Activated naive CD4-positive, alpha-beta T cell treated with anti-CD3 and anti-CD28 coated beads for 36 hours (primary cell): ENCODE measurements at regions not wholly inside any gene's neighbourhood (a gene's known extent, or its start where the extent isn't known, plus 50 kb on each side); places are given as distances from the start of the nearest gene placed in this dataset.
A peak's percentile ranks its signal among the peaks of the same experiment; 100 is the strongest.

ENCODE experiments used
- CTCF ChIA-PET: fragments of 350-600 bp; sonication (Branson Sonifier 250); formaldehyde crosslinking; loops from one replicate; lab custom pipeline; 2021; ENCODE audit warnings: antibody characterized with exemption; lab: Charles Lee
- DNase-seq: peaks from one replicate; pipeline ENCODE4 v3.0.0-alpha.2; 2020
- H3K27ac Mint-ChIP-seq: one replicate; pipeline ENCODE4 v1.8.0; 2021; ENCODE audit warnings: mild to moderate bottlenecking, mixed read lengths
- H3K27me3 Mint-ChIP-seq: one replicate; pipeline ENCODE4 v1.8.0; 2021; ENCODE audit warnings: low read depth, mixed read lengths
- H3K36me3 Mint-ChIP-seq: one replicate; pipeline ENCODE4 v1.8.0; 2021; ENCODE audit warnings: low read depth, mixed read lengths
- H3K4me1 Mint-ChIP-seq: one replicate; pipeline ENCODE4 v1.8.0; 2021; ENCODE audit warnings: low read depth, mixed read lengths
- H3K4me3 Mint-ChIP-seq: one replicate; pipeline ENCODE4 v1.8.0; 2021; ENCODE audit warnings: mild to moderate bottlenecking, moderate library complexity, mixed read lengths
- H3K9me3 Mint-ChIP-seq: one replicate; pipeline ENCODE4 v1.8.0; 2021; ENCODE audit warnings: mixed read lengths
- intact Hi-C: fragments of 100-400 bp; cut with micrococcal nuclease; formaldehyde crosslinking; loops from one replicate; pipeline ENCODE4 v1.15.1; 2023

DNA sequence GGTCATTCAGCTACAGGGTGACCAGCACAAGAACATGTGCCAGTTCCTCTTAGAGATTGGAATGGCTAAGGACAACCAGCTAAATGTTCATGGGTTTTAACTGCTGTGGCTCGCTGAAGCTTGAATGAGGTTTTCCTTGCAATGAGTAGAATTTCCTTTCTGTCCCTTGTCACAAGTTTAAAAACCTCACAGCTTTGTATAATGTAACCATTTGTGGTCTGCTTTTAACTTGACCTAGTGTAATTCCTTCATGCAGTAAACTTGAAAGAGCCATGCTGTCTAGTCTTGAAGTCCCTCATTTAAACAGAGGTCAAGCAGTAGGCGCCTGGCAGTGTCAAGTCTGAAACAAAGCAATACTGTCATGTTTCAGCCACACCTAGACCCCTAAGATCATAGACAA lies 181.3 kb upstream of the DMRT1 start:
- Mint-ChIP-seq H3K36me3 (peaks cover 10% of the 10 kb centered on the region), H3K27ac (no peak overlapping the region), H3K9me3 (peaks cover 7% of the 10 kb centered on the region), H3K4me1 (peaks cover 29% of the 10 kb centered on the region), H3K4me3 (no peak overlapping the region), H3K27me3 (no peaks in the 10 kb centered on the region)
- DNase-seq = no peak
- intact Hi-C loops = loop anchor here (5.0 kb wide), 1 partner anchor 47 kb away; no protein-coding TSS in a partner anchor
- CTCF ChIA-PET = interaction anchor here (0.5 to 1.0 kb wide), 2 partner anchors 18 kb away, joined by 3 read pairs; no protein-coding TSS in a partner anchor

DNA sequence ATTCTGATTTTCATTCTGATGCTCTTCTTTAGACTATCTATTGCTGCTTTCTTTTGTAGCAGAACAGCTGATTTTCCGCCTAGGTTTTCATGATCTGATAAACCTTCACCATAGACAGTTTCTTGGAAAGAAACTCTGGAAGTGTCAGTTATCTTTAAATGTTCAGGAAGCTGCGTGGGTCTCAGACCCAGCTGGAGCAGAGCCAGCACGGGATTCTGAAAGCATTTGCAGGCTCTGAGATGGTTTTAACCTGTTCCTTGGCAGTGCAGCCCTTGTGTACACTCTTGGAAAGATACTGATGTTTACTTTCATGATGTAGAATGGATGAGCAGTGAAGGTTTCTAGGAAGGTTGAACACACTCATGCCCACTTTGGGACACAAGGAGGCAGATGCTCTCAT lies 178.0 kb upstream of the DMRT1 start:
- CTCF ChIA-PET = no interaction called here
- Mint-ChIP-seq H3K9me3 (peaks cover 15% of the 10 kb centered on the region), H3K36me3 (peaks cover 19% of the 10 kb centered on the region), H3K4me1 (peaks cover 9% of the 10 kb centered on the region), H3K27ac (no peak overlapping the region), H3K4me3 (no peak overlapping the region), H3K27me3 (no peaks in the 10 kb centered on the region)
- intact Hi-C loops = loop anchor here (5.0 kb wide), 1 partner anchor 44 kb away; no protein-coding TSS in a partner anchor
- DNase-seq = no peak

DNA sequence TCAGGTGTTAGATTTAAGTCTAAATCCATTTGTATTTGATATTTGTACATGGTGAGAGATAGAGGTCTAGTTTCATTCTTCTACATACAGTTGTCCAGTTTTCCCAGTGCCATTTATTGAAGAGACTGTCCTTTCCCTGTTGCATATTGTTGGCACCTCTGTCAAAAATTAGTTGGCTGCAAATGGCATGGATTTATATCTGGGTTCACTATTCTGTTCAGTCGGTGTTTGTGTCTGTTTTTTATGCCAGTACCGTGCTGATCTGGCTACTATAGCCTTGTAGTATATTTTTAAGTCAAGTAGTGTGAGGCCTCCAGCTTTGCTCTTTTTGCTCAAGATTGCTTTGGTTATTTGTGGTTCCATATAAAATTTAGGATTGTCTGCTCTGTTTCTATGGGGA lies 176.2 kb upstream of the DMRT1 start:
- H3K27me3 Mint-ChIP-seq = no peaks in the 10 kb centered on the region
- H3K9me3 Mint-ChIP-seq = peaks cover 28% of the 10 kb centered on the region
- no peak overlapping the region for H3K27ac Mint-ChIP-seq
- peaks cover 21% of the 10 kb centered on the region for H3K36me3 Mint-ChIP-seq
- H3K4me3 Mint-ChIP-seq = no peak overlapping the region
- DNase-seq = no peak
- intact Hi-C loops = no loop called here
- peaks cover 9% of the 10 kb centered on the region for H3K4me1 Mint-ChIP-seq
- CTCF ChIA-PET = no interaction called here

DNA sequence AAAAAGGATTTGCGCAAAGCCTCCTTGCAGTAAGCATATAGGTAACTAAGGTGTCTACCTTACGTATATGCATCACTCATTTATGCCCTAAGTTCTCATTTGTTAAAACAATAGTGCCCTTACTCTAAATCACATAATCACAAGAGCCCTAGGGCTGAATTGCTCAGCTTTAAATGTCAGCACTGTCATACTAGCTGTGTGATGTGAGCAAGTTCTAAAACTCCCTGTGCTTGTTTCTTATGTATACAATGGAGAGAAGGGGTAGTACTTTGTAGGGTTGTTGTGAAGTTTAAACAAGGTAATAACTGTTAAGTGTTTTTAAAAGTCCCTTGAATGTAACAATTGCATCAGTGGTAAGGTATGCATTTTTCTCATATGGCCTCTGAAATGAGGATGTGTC lies 169.5 kb upstream of the DMRT1 start:
- peaks cover 19% of the 10 kb centered on the region for H3K4me1 Mint-ChIP-seq
- H3K4me3 Mint-ChIP-seq = no peak overlapping the region
- CTCF ChIA-PET = interaction anchor here (1.1 kb wide), 1 partner anchor 23 kb away, joined by 3 read pairs; no protein-coding TSS in a partner anchor
- H3K27me3 Mint-ChIP-seq = no peaks in the 10 kb centered on the region
- H3K27ac Mint-ChIP-seq = no peak overlapping the region
- H3K9me3 Mint-ChIP-seq = peaks cover 23% of the 10 kb centered on the region
- intact Hi-C loops = no loop called here
- H3K36me3 Mint-ChIP-seq = peaks cover 18% of the 10 kb centered on the region
- no peak for DNase-seq

DNA sequence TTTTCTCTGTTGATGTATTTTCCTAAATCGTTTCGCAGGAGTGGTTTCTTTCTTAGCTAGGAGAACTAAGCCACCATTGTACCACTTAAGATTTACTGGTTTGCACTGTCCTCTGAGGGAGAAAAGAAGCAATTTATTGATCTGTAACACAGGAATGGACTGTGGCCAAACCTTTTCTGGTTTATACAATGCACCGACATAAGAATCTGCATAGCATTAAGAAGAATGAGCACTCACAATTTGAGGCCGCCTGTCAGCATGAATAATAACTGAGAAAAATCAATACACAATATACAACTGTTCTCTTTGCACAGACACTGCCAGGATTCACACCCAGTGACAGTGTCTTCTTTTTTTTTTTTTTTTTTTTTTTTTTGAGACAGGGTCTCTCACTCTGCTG lies 168.6 kb upstream of the DMRT1 start:
- H3K27me3 Mint-ChIP-seq = no peaks in the 10 kb centered on the region
- peaks cover 19% of the 10 kb centered on the region for H3K9me3 Mint-ChIP-seq
- DNase-seq = no peak
- no peak overlapping the region for H3K4me3 Mint-ChIP-seq
- peaks cover 16% of the 10 kb centered on the region for H3K36me3 Mint-ChIP-seq
- no peak overlapping the region for H3K27ac Mint-ChIP-seq
- intact Hi-C loops = no loop called here
- CTCF ChIA-PET = interaction anchor here (0.6 kb wide), 1 partner anchor 73 kb away, joined by 3 read pairs; no protein-coding TSS in a partner anchor
- H3K4me1 Mint-ChIP-seq = peaks cover 27% of the 10 kb centered on the region

DNA sequence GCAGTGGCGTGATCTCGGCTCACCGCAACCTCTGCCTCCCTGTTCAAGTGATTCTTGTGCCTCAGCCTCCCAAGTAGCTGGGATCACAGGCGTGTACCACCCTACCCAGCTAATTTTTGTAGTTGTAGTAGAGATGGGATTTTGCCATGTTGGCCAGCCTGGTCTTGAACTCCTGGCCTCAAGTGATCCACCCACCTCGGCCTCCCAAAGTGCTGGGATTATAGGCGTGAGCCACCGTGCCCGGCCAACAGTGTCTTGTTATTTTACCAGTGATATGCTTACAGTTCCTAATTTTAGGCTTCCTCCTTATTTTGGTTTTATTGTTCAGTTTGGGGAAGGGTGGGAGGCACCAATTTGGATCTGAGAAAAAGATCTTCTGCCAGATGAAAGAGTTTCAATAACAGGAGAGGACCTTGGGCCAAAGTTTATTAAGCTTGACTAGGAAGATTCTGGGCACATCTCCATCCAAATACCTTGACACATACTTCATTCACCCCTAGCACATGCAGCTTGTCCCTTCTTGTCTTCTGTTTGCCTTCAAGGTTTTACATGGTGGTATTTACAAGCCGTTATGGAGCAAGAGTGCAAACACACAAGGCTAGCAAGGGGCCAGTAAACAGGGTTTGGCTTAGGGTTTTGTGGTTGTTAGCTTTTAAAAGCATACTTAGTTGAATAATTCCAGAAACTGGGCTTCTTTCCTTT lies 168.1 kb upstream of the DMRT1 start:
- no peaks in the 10 kb centered on the region for H3K27me3 Mint-ChIP-seq
- CTCF ChIA-PET = interaction anchor here (0.6 kb wide), 1 partner anchor 73 kb away, joined by 3 read pairs; no protein-coding TSS in a partner anchor
- peaks cover 30% of the 10 kb centered on the region for H3K4me1 Mint-ChIP-seq
- no peak overlapping the region for H3K27ac Mint-ChIP-seq
- no peak overlapping the region for H3K4me3 Mint-ChIP-seq
- peaks cover 13% of the 10 kb centered on the region for H3K36me3 Mint-ChIP-seq
- peaks cover 17% of the 10 kb centered on the region for H3K9me3 Mint-ChIP-seq
- intact Hi-C loops = no loop called here
- no peak for DNase-seq

DNA sequence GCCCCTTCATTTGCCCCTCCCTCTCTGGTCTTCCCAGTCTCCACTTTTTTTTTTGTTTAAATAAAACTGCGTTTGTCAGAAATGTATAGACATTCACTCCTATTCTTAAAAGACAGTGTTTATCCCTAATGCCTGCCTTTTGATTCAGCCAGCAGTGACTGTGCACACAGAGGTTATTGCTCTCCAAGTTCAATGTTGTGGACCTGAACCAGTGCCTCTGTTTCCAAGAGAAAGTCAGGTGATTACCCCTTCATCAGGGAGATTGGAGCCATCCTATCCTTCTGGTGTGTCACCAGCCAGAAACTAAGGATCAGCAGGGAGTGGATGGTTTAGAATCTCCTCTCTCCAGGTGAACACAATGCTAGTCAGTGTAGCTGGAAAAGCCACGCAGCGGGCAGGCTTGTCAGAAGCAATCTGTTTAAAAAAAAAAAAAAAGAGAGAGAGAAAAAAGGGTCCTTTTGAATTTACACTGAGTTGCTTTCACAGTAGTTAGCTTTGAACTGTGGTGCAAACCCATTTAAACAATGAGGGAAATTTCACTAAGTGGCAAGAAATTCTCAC lies 167.5 kb upstream of the DMRT1 start:
- H3K36me3 Mint-ChIP-seq = peaks cover 14% of the 10 kb centered on the region
- H3K4me3 Mint-ChIP-seq = peak overlapping the region; percentile 9
- DNase-seq = no peak
- no peak overlapping the region for H3K27ac Mint-ChIP-seq
- H3K4me1 Mint-ChIP-seq = peaks cover 30% of the 10 kb centered on the region
- intact Hi-C loops = no loop called here
- peaks cover 15% of the 10 kb centered on the region for H3K9me3 Mint-ChIP-seq
- CTCF ChIA-PET = no interaction called here
- no peaks in the 10 kb centered on the region for H3K27me3 Mint-ChIP-seq

DNA sequence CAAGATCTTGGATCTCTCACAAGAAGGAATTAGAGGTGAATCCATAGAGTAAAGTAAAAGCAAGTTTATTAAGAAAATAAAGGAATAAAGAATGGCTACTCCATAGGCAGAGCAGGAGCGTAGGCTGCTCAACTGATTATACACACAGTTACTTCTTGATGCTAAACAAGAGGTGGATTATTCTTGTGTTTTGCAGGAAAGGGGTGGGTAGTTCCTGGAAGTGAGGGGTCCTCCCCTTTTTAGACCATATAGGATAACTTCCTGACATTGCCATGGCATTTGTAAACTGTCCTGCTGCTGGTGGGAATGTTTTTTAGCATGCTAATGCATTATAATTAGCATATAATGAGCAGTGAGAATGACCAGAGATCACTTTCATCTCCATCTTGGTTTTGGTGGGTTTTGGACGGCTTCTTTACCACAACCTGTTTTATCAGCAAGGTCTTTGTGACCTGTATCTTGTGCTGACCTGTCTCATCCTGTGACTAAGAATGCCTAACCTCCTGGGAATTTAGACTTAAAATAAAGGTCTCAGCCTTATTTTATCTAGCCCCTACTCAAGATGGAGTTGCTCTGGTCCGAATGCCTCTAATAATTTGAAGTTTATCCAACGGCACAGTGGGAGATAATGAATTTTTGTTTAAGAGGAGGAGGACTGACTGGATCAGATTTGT lies 165.7 kb upstream of the DMRT1 start:
- Mint-ChIP-seq H3K4me3 (no peak overlapping the region), H3K4me1 (peaks cover 30% of the 10 kb centered on the region), H3K27me3 (no peaks in the 10 kb centered on the region), H3K9me3 (no peaks in the 10 kb centered on the region), H3K27ac (no peak overlapping the region), H3K36me3 (peaks cover 6% of the 10 kb centered on the region)
- CTCF ChIA-PET = no interaction called here
- DNase-seq = no peak
- intact Hi-C loops = loop anchor here (2.0 kb wide), 1 partner anchor 33 kb away; no protein-coding TSS in a partner anchor

DNA sequence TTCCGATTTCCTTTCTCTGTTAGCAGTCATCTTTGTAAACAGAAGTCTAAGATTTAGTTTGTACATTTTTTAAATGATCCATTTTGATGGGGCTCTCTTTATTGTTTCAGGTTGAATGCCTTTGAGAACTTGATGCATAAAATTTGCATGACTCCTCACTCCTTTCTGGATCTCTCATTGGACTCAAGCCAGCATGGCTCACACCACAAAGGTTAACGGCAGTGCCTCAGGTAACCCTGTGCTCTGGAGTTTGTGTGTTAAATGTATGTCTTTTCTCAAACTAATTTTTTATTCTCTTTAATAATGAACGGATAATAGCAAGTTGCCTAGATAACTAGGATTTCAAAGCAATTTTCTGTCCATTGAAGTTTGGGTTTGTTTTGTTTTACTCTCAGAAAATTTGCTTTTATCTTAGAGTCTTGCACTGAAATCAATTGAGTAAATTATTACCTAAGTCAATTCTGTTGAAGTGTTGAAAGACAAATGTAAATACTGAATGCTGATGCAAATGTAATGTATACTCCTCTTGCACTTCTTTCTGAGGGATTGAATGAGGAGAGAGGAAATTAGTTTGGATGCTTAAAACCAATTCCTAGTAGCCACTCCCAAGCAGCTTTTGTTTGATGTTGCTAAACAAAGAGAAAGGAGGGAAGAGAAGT lies 164.6 kb upstream of the DMRT1 start:
- no peak overlapping the region for H3K27ac Mint-ChIP-seq
- peaks cover 3% of the 10 kb centered on the region for H3K36me3 Mint-ChIP-seq
- DNase-seq = no peak
- CTCF ChIA-PET = no interaction called here
- intact Hi-C loops = loop anchor here (2.0 kb wide), 1 partner anchor 34 kb away; no protein-coding TSS in a partner anchor
- peaks cover 30% of the 10 kb centered on the region for H3K4me1 Mint-ChIP-seq
- peak overlapping the region; percentile 52 for H3K4me3 Mint-ChIP-seq
- H3K27me3 Mint-ChIP-seq = no peaks in the 10 kb centered on the region
- no peaks in the 10 kb centered on the region for H3K9me3 Mint-ChIP-seq

DNA sequence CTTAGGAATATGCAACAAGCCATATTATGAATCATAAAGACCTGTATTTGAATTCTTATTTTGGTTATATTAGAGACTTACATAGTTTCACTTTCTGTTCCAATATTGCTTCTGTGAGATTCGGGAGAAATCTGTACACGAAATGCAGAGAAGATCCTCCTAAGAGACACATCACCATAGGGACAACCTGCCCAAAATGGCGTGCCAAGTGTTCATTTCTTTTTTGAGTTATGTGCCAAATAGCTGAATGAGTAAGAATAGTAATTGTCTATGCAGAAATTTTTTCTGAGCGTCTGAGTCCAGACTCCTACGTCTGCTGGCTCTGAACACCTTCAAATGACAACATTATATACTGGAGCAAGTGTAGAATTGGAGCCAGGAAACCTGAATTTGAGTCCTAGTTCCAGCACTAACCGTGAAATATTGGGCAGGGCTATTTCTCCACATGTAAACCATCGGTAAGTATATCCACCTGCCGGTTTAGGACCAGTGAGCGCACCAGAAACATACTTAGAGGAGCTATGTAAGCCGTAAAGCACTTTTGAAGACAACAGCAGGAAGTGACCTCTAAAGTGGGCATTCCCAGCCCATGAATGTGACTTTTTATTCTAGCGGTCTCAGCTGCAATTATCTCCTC lies 163.9 kb upstream of the DMRT1 start:
- Mint-ChIP-seq H3K27me3 (no peaks in the 10 kb centered on the region), H3K27ac (no peak overlapping the region), H3K4me3 (peak overlapping the region; percentile 52), H3K36me3 (peaks cover 3% of the 10 kb centered on the region), H3K9me3 (no peaks in the 10 kb centered on the region), H3K4me1 (peaks cover 30% of the 10 kb centered on the region)
- intact Hi-C loops = loop anchor here (2.0 kb wide), 1 partner anchor 35 kb away; no protein-coding TSS in a partner anchor
- CTCF ChIA-PET = interaction anchor here (1.2 to 1.3 kb wide), 2 partner anchors 9 to 17 kb away, joined by 3 read pairs; no protein-coding TSS in a partner anchor
- DNase-seq = peak; percentile 19

DNA sequence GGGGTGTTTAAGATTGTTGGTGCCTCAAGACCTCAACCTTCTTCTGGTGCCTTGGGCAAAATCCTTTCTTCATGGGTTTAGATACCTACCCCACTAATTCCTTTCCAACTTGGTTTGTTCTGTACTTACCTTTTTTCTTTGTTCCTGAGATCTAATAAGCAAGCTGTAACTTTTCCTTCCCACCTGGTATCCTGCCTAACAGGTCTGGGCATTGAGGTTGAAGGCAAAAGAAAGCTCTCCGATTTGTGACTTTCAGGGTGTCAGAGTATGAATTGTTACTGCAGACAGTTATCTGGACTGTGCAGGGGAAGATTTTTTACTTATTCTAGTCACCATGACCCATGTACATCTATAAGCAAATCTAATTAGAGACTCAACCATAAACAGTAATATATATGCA lies 162.6 kb upstream of the DMRT1 start:
- Mint-ChIP-seq H3K36me3 (peaks cover 3% of the 10 kb centered on the region), H3K4me3 (no peak overlapping the region), H3K9me3 (no peaks in the 10 kb centered on the region), H3K27ac (no peak overlapping the region), H3K27me3 (no peaks in the 10 kb centered on the region), H3K4me1 (peaks cover 25% of the 10 kb centered on the region)
- intact Hi-C loops = no loop called here
- no peak for DNase-seq
- CTCF ChIA-PET = no interaction called here
